ENCODE measurements at regions not wholly inside any gene's neighbourhood (a gene's known extent, or its start where the extent isn't known, plus 50 kb on each side); places are given as distances from the start of the nearest gene placed in this dataset.

DNA sequence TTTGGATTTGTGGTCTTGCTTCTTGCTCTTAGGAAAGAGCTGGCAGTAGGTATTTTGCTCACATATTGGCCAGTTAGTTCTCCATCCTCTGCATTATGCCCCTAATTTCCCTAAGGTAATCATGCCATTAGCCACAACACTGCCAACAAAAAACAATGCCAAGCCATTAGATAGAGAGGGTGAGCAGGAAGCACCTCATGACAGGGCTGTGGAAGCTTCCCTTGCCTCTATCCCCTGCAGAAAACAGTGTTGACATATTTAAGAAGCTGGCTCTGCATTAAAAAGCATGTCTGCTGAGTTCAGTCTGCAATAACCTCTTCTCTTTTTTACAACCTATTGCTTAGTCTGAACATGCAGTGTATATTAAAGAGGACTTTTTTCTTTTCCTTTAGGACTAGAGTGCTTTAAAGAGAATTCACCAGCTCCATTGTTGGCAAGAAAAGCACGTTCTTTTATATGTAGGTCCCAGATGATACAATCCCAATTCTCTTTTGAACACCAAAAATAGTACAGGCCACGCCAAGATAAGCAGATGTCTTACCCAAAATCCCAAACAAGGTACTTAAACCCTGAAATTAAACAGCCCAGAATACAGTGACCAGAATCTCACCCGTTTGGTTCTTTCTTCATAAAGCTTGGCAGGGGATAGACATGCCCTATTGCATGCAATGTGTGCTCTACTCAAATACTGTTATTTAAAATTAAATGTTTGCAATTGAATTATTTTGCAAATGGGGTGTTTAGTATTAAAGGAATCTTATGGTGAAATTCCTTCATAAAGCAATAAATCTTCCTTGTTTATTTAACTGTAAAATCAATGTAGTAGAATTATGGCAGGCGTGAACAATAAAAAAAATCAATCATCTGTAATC is 93.7 kb upstream of the UBE3A start:
- no peaks in the 10 kb centered on the region for H3K36me3 ChIP-seq (ENCODE audit: low read depth)
- H3K27ac ChIP-seq (ENCODE audit: poor library complexity, severe bottlenecking), result no peak overlapping the region
- no peaks in the 10 kb centered on the region for H3K9me3 ChIP-seq (ENCODE audit: severe bottlenecking)
- no peaks in the 10 kb centered on the region for H3K27me3 ChIP-seq (ENCODE audit: insufficient read depth, poor library complexity, severe bottlenecking)
- H3K4me3 ChIP-seq (ENCODE audit: severe bottlenecking), result no peak overlapping the region
- DNase-seq (ENCODE audit: low spot score) (no peak), ATAC-seq (ENCODE audit: low read depth) (no peak)
- H3K4me1 ChIP-seq (ENCODE audit: insufficient read depth, poor library complexity, severe bottlenecking), result no peaks in the 10 kb centered on the region
- TF ChIP-seq, protein P1, sequence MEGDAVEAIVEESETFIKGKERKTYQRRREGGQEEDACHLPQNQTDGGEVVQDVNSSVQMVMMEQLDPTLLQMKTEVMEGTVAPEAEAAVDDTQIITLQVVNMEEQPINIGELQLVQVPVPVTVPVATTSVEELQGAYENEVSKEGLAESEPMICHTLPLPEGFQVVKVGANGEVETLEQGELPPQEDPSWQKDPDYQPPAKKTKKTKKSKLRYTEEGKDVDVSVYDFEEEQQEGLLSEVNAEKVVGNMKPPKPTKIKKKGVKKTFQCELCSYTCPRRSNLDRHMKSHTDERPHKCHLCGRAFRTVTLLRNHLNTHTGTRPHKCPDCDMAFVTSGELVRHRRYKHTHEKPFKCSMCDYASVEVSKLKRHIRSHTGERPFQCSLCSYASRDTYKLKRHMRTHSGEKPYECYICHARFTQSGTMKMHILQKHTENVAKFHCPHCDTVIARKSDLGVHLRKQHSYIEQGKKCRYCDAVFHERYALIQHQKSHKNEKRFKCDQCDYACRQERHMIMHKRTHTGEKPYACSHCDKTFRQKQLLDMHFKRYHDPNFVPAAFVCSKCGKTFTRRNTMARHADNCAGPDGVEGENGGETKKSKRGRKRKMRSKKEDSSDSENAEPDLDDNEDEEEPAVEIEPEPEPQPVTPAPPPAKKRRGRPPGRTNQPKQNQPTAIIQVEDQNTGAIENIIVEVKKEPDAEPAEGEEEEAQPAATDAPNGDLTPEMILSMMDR (IDR thresholded peaks at IDR 0.05; ENCODE audit: poor library complexity, severe bottlenecking), result no peak

DNA sequence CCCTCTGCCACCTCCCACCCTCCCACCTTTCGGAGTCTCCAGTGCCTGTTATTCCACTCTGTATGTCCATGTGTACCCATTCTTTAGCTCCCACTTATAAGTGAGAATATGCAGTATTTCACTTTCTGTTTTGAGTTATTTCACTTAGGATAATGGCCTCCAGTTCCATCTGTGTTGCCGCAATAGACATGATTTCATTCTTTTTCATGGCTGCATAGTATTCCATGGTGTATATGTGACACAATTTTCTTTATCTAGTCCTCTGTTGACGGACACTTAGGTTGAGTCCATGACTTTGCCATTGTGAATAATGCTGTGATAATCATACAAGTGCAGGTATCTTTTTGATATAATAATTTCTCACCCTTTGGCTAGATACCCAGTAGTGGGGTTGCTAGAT is 91.0 kb upstream of the UBE3A start:
- no peak overlapping the region for H3K27ac ChIP-seq (ENCODE audit: poor library complexity, severe bottlenecking)
- H3K36me3 ChIP-seq (ENCODE audit: low read depth), result no peaks in the 10 kb centered on the region
- ATAC-seq (ENCODE audit: low read depth) (no peak), DNase-seq (ENCODE audit: low spot score) (no peak)
- no peaks in the 10 kb centered on the region for H3K27me3 ChIP-seq (ENCODE audit: insufficient read depth, poor library complexity, severe bottlenecking)
- H3K9me3 ChIP-seq (ENCODE audit: severe bottlenecking), result no peaks in the 10 kb centered on the region
- TF ChIP-seq, protein P1 (IDR thresholded peaks at IDR 0.05; ENCODE audit: poor library complexity, severe bottlenecking), result no peak
- no peak overlapping the region for H3K4me3 ChIP-seq (ENCODE audit: severe bottlenecking)
- H3K4me1 ChIP-seq (ENCODE audit: insufficient read depth, poor library complexity, severe bottlenecking), result no peaks in the 10 kb centered on the region

DNA sequence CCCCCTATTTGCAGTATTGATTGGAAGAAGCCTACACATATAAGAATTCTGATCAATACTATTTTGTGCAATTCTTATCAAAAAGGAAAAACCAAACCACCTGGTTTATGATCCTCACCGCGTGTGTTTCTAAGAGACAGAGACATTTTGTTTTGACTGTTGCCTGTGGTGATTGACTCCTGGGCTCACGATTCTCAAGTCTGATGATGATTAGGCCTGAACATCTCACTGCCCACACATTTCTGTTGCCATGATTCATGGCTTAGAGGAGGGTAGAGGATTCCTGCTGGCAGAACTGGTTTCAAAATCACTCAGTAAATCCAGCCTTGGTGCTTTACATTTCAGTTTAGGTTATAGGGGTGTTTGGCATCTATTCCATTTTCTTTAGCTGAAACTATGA is 88.3 kb upstream of the UBE3A start:
- Histone ChIP-seq H3K9me3 (ENCODE audit: severe bottlenecking) (no peaks in the 10 kb centered on the region), H3K4me1 (ENCODE audit: insufficient read depth, poor library complexity, severe bottlenecking) (no peaks in the 10 kb centered on the region), H3K4me3 (ENCODE audit: severe bottlenecking) (no peak overlapping the region), H3K27ac (ENCODE audit: poor library complexity, severe bottlenecking) (no peak overlapping the region), H3K36me3 (ENCODE audit: low read depth) (no peaks in the 10 kb centered on the region), H3K27me3 (ENCODE audit: insufficient read depth, poor library complexity, severe bottlenecking) (no peaks in the 10 kb centered on the region)
- TF ChIP-seq, protein P1 (IDR thresholded peaks at IDR 0.05; ENCODE audit: poor library complexity, severe bottlenecking), result no peak
- no peak for DNase-seq (ENCODE audit: low spot score)
- no peak for ATAC-seq (ENCODE audit: low read depth)

DNA sequence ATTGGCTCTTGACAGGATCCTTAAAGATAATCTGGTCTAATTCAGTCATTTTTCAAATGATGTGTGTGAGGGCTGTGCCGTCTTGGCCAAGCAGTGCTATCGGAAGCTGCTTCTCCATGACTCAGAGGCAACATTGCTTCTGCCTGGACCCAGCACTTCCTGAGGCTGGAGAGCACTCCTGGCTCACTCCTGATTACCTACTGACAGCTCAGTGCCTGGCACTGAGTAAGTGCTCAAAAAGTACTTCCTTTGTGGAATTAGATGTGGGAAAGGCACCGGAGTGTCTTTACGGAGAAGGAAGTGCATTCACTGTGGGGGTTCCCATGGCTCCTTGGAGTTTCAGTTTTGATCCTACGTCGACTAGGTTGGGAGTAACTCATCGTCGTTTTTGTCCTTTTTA is 86.9 kb upstream of the UBE3A start:
- TF ChIP-seq, protein P1 (IDR thresholded peaks at IDR 0.05; ENCODE audit: poor library complexity, severe bottlenecking), result no peak
- DNase-seq (ENCODE audit: low spot score), result no peak
- ATAC-seq (ENCODE audit: low read depth), result 0 out of 3 replicates have a peak, but pooled peaks have one; percentile 31

DNA sequence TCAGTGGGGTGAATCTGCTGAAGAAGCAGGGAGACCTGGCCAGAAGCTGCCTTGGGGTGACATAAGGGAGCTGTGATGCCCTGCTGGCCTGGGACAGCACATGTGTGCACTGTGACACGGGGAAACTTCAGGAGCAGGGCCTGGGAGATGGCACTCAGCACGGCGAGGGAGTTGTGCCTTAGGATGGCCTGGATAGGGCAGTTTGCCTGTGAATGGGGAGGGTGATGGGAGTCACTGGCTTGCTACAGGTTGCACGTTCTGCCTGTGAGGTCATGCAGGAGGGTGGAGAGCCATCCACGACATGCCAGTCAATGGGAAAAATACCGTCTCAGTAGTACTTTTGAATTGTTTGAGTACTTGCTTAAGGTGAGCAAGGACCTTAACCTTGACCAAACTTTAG is 76.8 kb upstream of the UBE3A start:
- Histone ChIP-seq H3K27me3 (ENCODE audit: insufficient read depth, poor library complexity, severe bottlenecking) (peaks cover 14% of the 10 kb centered on the region), H3K9me3 (ENCODE audit: severe bottlenecking) (no peaks in the 10 kb centered on the region), H3K4me1 (ENCODE audit: insufficient read depth, poor library complexity, severe bottlenecking) (no peaks in the 10 kb centered on the region), H3K27ac (ENCODE audit: poor library complexity, severe bottlenecking) (no peak overlapping the region), H3K36me3 (ENCODE audit: low read depth) (no peaks in the 10 kb centered on the region), H3K4me3 (ENCODE audit: severe bottlenecking) (no peak overlapping the region)
- ATAC-seq (ENCODE audit: low read depth), result no peak
- TF ChIP-seq, protein P1 (IDR thresholded peaks at IDR 0.05; ENCODE audit: poor library complexity, severe bottlenecking), result no peak
- no peak for DNase-seq (ENCODE audit: low spot score)

More for the DNA sequence above, 86.9 kb upstream of the UBE3A start:
- no peaks in the 10 kb centered on the region for H3K36me3 ChIP-seq (ENCODE audit: low read depth)
- no peak overlapping the region for H3K27ac ChIP-seq (ENCODE audit: poor library complexity, severe bottlenecking)
- no peaks in the 10 kb centered on the region for H3K9me3 ChIP-seq (ENCODE audit: severe bottlenecking)
- H3K4me1 ChIP-seq (ENCODE audit: insufficient read depth, poor library complexity, severe bottlenecking), result no peaks in the 10 kb centered on the region
- H3K4me3 ChIP-seq (ENCODE audit: severe bottlenecking), result no peak overlapping the region
- H3K27me3 ChIP-seq (ENCODE audit: insufficient read depth, poor library complexity, severe bottlenecking), result peaks cover 13% of the 10 kb centered on the region

All from RWPE2 (cell line).